Left lobe of liver (tissue), 2 donors: ENCODE measurements at regions not wholly inside any gene's neighbourhood (a gene's known extent, or its start where the extent isn't known, plus 50 kb on each side); places are given as distances from the start of the nearest gene placed in this dataset.
A peak's percentile ranks its signal among the peaks of the same experiment; 100 is the strongest.

ENCODE experiments used
- ATAC-seq: fragments of 200-7000 bp; cut with Tn5 transposase; one replicate; pipeline ENCODE4 v1.9.1; 2020; ENCODE audit warnings: mild to moderate bottlenecking, moderate library complexity
- DNase-seq: peaks from one replicate; pipeline ENCODE4 v3.0.0-alpha.2; 2020; ENCODE audit warnings: low spot score
- donor health status: DM: no; HTN: no; CAD: no; lungs with moderate emphysema.
- donor health status: DM: no; HTN: yes; CAD: no.

GRCh38 chrX:36436361-36436760, 516.8 kb downstream of the CFAP47 start:
- DNase-seq (no peak), ATAC-seq (no peak)

- DNase-seq (no peak), ATAC-seq (no peak)
Measured at GRCh38 chrX:36443007-36443406, 523.5 kb downstream of the CFAP47 start.

GRCh38 chrX:36445566-36445965, 526.0 kb downstream of the CFAP47 start:
- ATAC-seq (peak; percentile 19), DNase-seq (no peak)

GRCh38 chrX:36462142-36462541, 542.6 kb downstream of the CFAP47 start:
- no peak for DNase-seq
- no peak for ATAC-seq

GRCh38 chrX:36480441-36480990, 527.6 kb upstream of the FAM47C start:
- DNase-seq (no peak), ATAC-seq (no peak)

- no peak for DNase-seq
- ATAC-seq: no peak
Measured at GRCh38 chrX:36501169-36501702, 506.9 kb upstream of the FAM47C start.

GRCh38 chrX:36504625-36505024, 503.5 kb upstream of the FAM47C start:
- DNase-seq: no peak
- no peak for ATAC-seq

- ATAC-seq (no peak), DNase-seq (no peak)
Measured at GRCh38 chrX:36508042-36508441, 500.1 kb upstream of the FAM47C start.

- DNase-seq (no peak), ATAC-seq (no peak)
Measured at GRCh38 chrX:36510736-36511135, 497.4 kb upstream of the FAM47C start.

GRCh38 chrX:36528661-36529060, 479.5 kb upstream of the FAM47C start:
- ATAC-seq: no peak
- no peak for DNase-seq

GRCh38 chrX:36534900-36535299, 473.3 kb upstream of the FAM47C start:
- no peak for ATAC-seq

GRCh38 chrX:36543499-36543898, 464.7 kb upstream of the FAM47C start:
- ATAC-seq (no peak), DNase-seq (no peak)

More at GRCh38 chrX:36534900-36535299, 473.3 kb upstream of the FAM47C start:
- DNase-seq: no peak

GRCh38 chrX:36562986-36563385, 445.2 kb upstream of the FAM47C start:
- no peak for ATAC-seq
- DNase-seq: no peak

GRCh38 chrX:36568946-36569345, 439.2 kb upstream of the FAM47C start:
- DNase-seq (no peak), ATAC-seq (no peak)

GRCh38 chrX:36573720-36574119, 434.4 kb upstream of the FAM47C start:
- ATAC-seq (no peak), DNase-seq (no peak)

GRCh38 chrX:36575670-36576069, 432.5 kb upstream of the FAM47C start:
- ATAC-seq: no peak
- no peak for DNase-seq

- DNase-seq (no peak), ATAC-seq (no peak)
Measured at GRCh38 chrX:36577006-36577405, 431.2 kb upstream of the FAM47C start.

GRCh38 chrX:36581030-36581429, 427.1 kb upstream of the FAM47C start:
- DNase-seq: no peak

GRCh38 chrX:36583674-36584073, 424.5 kb upstream of the FAM47C start:
- ATAC-seq: no peak
- no peak for DNase-seq

More at GRCh38 chrX:36581030-36581429, 427.1 kb upstream of the FAM47C start:
- no peak for ATAC-seq

GRCh38 chrX:36609616-36610585, 398.3 kb upstream of the FAM47C start:
- ATAC-seq: no peak
- DNase-seq: no peak

GRCh38 chrX:36626898-36627297, 381.3 kb upstream of the FAM47C start:
- no peak for DNase-seq
- no peak for ATAC-seq

GRCh38 chrX:36640232-36640631, 367.9 kb upstream of the FAM47C start:
- no peak for DNase-seq
- peak; percentile 42 for ATAC-seq
